ENCODE measurements at regions not wholly inside any gene's neighbourhood (a gene's known extent, or its start where the extent isn't known, plus 50 kb on each side); places are given as distances from the start of the nearest gene placed in this dataset.

GRCh38 chr6:47383360-47383759, 73.7 kb upstream of the TNFRSF21 start (continued):
- TF ChIP-seq CTCF (IDR thresholded peaks at IDR 0.05; ENCODE audit: poor library complexity, severe bottlenecking) (no peak), EP300 (conservative IDR thresholded peaks at IDR 0.05; ENCODE audit: poor library complexity, severe bottlenecking) (no peak)

- no peaks in the 10 kb centered on the region for H3K9me2 ChIP-seq (ENCODE audit: insufficient read depth, low read length)
- no peak overlapping the region for H3K4me3 ChIP-seq (ENCODE audit: low read length)
- H3K9ac ChIP-seq (ENCODE audit: low read length), result no peak overlapping the region
- TF ChIP-seq SMC3 (conservative IDR thresholded peaks at IDR 0.05; ENCODE audit: poor library complexity) (no peak), POLR2AphosphoS5 (IDR thresholded peaks at IDR 0.05) (no peak), REST (IDR thresholded peaks at IDR 0.05; ENCODE audit: borderline replicate concordance) (no peak), MXI1 (conservative IDR thresholded peaks at IDR 0.05; ENCODE audit: poor library complexity, severe bottlenecking) (no peak), RAD21 (conservative IDR thresholded peaks at IDR 0.05) (no peak), EZH2 (IDR thresholded peaks at IDR 0.05; ENCODE audit: borderline replicate concordance, insufficient read depth, low read length, poor library complexity, severe bottlenecking) (no peak), CTCF (IDR thresholded peaks at IDR 0.05; ENCODE audit: poor library complexity, severe bottlenecking) (no peak), EP300 (conservative IDR thresholded peaks at IDR 0.05; ENCODE audit: poor library complexity, severe bottlenecking) (no peak), TAF1 (IDR thresholded peaks at IDR 0.05; ENCODE audit: low read depth) (no peak)
- H4K20me1 ChIP-seq (ENCODE audit: insufficient read depth), result no peaks in the 10 kb centered on the region
- H3F3A ChIP-seq (ENCODE audit: insufficient read depth, low read length, poor library complexity, severe bottlenecking), result no peaks in the 10 kb centered on the region
- no peak overlapping the region for H2AFZ ChIP-seq (ENCODE audit: low read depth, low read length)
- no peak overlapping the region for H3K4me2 ChIP-seq (ENCODE audit: low read length)
- H3K27ac ChIP-seq (ENCODE audit: low read length), result no peak overlapping the region
- H3K9me3 ChIP-seq (ENCODE audit: low read length), result no peaks in the 10 kb centered on the region
- no peaks in the 10 kb centered on the region for H3K27me3 ChIP-seq (ENCODE audit: insufficient read depth, low read depth, low read length)
- no peaks in the 10 kb centered on the region for H3K36me3 ChIP-seq (ENCODE audit: insufficient read depth, low read length)
- no peaks in the 10 kb centered on the region for H3K79me2 ChIP-seq (replicated peaks; ENCODE audit: insufficient read depth, low read length)
Measured at GRCh38 chr6:47391675-47392074, 82.0 kb upstream of the TNFRSF21 start.

DNA sequence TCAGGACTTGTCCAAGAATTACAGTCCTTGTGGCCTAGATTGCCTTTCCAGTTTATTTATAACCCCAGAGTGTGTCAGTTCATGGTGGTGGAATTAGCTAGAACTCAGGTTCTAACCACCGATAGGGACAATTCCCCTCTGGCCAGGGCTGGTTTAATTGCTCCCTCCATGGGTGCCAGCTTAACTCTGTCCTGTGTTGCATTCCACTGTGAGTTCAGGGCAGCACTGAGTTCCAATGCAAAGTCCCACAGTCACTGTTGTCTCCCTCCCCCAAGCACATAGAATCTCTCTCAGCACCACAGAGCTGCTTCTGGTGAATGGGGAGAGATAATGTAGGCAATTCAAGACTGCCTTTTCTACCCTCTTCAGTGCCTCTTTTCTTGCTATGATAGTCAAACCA, 82.5 kb upstream of the TNFRSF21 start:
- Histone ChIP-seq H3K4me3 (ENCODE audit: low read length) (no peak overlapping the region), H3K4me2 (ENCODE audit: low read length) (no peak overlapping the region), H3K27me3 (ENCODE audit: insufficient read depth, low read depth, low read length) (no peaks in the 10 kb centered on the region), H3F3A (ENCODE audit: insufficient read depth, low read length, poor library complexity, severe bottlenecking) (no peaks in the 10 kb centered on the region), H2AFZ (ENCODE audit: low read depth, low read length) (no peak overlapping the region), H4K20me1 (ENCODE audit: insufficient read depth) (no peaks in the 10 kb centered on the region), H3K9me3 (ENCODE audit: low read length) (no peaks in the 10 kb centered on the region), H3K9me2 (ENCODE audit: insufficient read depth, low read length) (no peaks in the 10 kb centered on the region), H3K36me3 (ENCODE audit: insufficient read depth, low read length) (no peaks in the 10 kb centered on the region), H3K9ac (ENCODE audit: low read length) (no peak overlapping the region), H3K79me2 (replicated peaks; ENCODE audit: insufficient read depth, low read length) (no peaks in the 10 kb centered on the region), H3K27ac (ENCODE audit: low read length) (no peak overlapping the region)
- TF ChIP-seq MXI1 (conservative IDR thresholded peaks at IDR 0.05; ENCODE audit: poor library complexity, severe bottlenecking), result no peak
- TF ChIP-seq EP300 (conservative IDR thresholded peaks at IDR 0.05; ENCODE audit: poor library complexity, severe bottlenecking), result no peak
- TF ChIP-seq RAD21 (conservative IDR thresholded peaks at IDR 0.05), result no peak
- TF ChIP-seq CTCF (IDR thresholded peaks at IDR 0.05; ENCODE audit: poor library complexity, severe bottlenecking), result no peak
- no peak for TF ChIP-seq TAF1 (IDR thresholded peaks at IDR 0.05; ENCODE audit: low read depth)
- no peak for TF ChIP-seq POLR2AphosphoS5 (IDR thresholded peaks at IDR 0.05)
- no peak for TF ChIP-seq REST (IDR thresholded peaks at IDR 0.05; ENCODE audit: borderline replicate concordance)
- TF ChIP-seq EZH2 (IDR thresholded peaks at IDR 0.05; ENCODE audit: borderline replicate concordance, insufficient read depth, low read length, poor library complexity, severe bottlenecking), result no peak
- no peak for TF ChIP-seq SMC3 (conservative IDR thresholded peaks at IDR 0.05; ENCODE audit: poor library complexity)
